Stimulated activated naive CD4-positive, alpha-beta T cell (primary cell): ENCODE measurements at regions not wholly inside any gene's neighbourhood (a gene's known extent, or its start where the extent isn't known, plus 50 kb on each side); places are given as distances from the start of the nearest gene placed in this dataset.
"Not testable (repeated sequence)": the region's sequence is repeated elsewhere in the genome, so short reads cannot be mapped to it uniquely, and the experiment has no call there.

Source experiments
- DNase-seq, 6 experiments: peaks; one replicate each; lab custom pipeline; 2025; lab: John Stamatoyannopoulos, UW

DNA sequence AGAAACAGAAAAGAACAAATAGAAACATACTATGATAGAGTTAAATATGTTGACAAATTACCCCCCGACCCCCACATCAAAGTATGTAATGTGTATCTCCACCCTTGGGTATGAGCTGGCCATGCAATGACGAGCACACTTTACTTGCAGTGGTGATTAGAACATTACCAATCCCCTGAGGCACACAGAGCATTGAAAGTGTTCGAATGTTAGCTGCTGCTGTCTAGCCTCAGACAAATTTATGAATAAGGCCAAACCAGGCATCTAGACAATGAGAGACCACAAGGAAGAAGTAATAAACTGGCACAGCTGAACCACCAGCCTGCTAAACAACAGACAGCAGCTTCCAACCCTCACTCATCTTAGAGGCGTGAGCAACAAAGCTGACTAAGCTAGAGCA lies 380.5 kb downstream of the DSEL start:
- no peak for DNase-seq

GRCh38 chr18:67134911-67135310 lies 381.6 kb downstream of the DSEL start:
- DNase-seq, result no peak

DNA sequence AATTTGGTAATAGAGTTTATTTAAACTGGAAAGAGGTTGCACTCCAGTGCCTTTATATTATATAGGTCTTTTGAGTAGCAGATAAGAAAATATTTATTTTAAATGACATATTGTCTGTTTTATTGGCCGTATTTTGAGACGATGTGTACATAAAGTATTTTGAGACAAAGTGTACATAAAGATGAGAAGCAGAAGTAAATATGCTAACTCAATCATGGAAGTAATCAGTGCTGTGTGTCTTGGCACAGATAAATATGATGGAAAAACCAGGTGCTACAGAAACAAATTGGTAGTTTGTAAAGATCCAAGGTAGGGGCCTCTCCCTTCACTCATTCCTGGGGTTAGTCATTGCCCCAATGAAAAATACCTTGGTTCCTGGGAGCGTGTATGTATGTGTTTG lies 382.9 kb downstream of the DSEL start:
- DNase-seq, result no peak

- DNase-seq, result no peak
Measured at GRCh38 chr18:67132919-67133318, 383.6 kb downstream of the DSEL start.

- DNase-seq, result no peak
Measured at GRCh38 chr18:67131498-67131897, 385.0 kb downstream of the DSEL start.

DNA sequence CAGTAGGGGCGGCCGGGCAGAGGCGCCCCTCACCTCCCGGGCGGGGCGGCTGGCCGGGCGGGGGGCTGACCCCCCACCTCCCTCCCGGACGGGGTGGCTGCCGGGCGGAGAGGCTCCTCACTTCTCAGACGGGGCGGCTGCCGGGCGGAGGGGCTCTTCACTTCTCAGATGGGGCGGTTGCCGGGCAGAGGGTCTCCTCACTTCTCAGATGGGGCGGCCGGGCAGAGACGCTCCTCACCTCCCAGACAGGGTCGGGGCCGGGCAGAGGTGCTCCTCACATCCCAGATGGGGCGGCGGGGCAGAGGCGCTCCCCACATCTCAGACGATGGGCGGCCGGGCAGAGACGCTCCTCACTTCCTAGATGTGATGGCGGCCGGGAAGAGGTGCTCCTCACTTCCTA lies 389.8 kb downstream of the DSEL start:
- DNase-seq, result not testable (repeated sequence)

GRCh38 chr18:67123901-67124300 lies 392.6 kb downstream of the DSEL start:
- DNase-seq, result no peak

GRCh38 chr18:67117804-67118203 lies 398.7 kb downstream of the DSEL start:
- no peak for DNase-seq

DNA sequence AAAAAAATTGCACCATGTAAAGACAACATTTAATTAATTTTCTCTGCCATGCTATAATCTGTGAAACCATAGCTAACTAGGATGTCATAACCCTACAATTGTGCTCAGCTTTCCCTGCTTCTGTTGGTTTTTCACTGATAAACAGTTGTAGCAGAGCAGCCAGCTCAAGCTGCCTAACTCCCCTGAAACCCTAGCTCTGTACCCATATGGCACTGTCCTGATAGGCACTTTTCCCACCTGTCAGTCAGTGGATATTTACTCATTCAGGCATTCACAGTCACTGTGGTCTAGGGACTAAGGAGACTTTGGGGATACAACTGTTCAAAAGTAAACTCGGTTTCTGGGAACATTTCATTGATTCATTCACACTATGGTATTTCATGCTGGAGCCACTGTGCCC lies 407.0 kb downstream of the DSEL start:
- DNase-seq, result no peak

GRCh38 chr18:67108894-67109293 lies 407.6 kb downstream of the DSEL start:
- DNase-seq, result no peak

GRCh38 chr18:67104700-67105284 lies 411.7 kb downstream of the DSEL start:
- DNase-seq, result no peak

DNA sequence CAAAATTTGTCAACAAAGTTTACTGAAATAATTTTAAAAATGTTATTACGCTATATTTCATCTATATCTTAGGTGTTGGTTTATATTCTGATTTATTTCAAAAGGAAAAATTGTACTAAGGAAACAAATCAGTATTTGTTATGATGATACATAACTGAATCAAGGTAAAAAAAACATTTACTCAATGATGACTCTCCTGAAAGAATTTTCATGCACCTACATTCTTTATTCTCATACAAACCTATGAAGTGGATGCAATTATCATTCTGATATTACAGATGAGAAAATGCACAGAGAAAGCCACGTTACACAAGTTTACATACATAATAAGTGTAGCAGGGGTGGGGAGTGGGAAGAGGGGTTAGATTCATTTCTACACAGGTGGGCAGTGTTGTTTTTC lies 422.4 kb downstream of the DSEL start:
- no peak for DNase-seq

- DNase-seq, result no peak
Measured at GRCh38 chr18:67092141-67092540, 424.4 kb downstream of the DSEL start.

GRCh38 chr18:67081482-67082211 lies 434.9 kb downstream of the DSEL start:
- DNase-seq, result no peak

GRCh38 chr18:67080601-67081000 lies 435.9 kb downstream of the DSEL start:
- no peak for DNase-seq

DNA sequence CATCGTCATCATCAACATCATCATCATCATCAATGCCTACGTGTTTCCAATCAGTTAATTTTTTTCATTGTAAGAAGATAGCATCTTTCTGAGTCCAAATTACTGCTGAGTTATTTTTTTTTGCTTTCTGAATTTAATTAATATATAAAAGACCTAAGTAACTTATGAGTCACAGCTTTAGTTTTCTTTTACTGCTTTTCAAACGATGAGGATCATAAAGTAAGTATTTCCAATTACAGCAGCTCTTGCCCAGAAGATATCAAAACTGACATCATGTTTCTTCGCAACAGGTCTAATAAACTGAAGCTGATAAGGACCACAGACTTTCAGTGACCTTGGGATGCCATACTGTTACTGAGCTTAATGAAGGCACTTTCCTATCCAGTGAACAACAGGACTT lies 442.2 kb downstream of the DSEL start:
- no peak for DNase-seq

DNA sequence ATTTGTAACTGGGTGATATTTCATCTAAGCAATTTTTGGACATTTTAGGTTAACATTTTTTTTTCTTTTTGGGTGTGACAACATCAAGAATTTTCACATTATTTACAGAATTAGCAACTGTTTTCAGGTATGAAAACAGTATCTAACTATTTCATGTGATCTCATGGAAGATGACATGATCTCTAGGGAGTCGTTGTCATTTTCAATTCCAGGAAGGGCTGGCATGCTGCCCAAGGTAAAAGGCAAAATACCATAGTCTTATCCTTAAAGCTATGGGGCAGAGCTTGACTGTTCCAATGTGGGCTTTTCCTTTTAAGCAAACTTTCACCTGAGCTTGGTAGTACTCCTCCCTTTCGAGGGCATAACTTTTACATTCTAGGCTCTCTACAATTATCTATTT lies 443.7 kb downstream of the DSEL start:
- DNase-seq, result no peak

DNA sequence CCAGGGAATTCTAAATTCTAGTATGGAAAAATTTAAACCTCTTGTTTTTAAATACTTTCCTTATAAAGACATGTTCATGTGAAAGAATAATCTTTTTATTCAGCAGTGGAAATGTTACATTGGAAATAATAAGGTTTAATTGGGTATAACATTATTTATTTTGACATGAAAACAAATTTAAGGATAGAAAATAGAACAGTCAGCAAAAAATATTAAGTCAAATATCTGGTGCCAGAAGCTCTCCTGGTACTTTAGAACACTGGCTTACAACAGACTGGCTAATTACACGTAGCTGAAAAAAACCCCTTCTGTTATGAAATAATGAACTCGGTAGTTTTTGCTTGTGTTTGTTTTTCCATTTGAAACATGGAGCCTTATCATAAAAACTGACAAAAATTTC lies 447.9 kb downstream of the DSEL start:
- DNase-seq, result no peak

- DNase-seq, result no peak
Measured at GRCh38 chr18:67047334-67047733, 443.4 kb upstream of the CDH19 start.

DNA sequence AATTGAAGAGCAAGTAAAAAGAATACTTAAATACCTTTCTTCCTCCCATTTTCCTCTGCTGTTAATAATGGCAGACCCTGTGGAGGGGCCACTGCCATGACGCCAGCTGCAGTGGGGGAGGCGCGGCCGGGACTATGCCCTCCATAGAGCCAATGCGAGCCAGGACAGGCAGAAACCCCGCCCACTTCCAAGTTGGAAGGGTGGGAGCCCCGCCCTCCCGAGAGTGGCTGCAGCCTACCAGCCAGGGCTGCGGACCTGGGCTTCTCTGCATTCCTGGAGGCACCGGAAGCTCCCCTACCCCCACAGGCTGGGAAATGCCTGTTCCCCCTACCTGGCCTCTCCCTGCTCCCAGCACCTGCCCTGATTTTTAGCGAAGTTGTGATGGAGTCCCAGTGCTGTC lies 439.4 kb upstream of the CDH19 start:
- no peak for DNase-seq

DNA sequence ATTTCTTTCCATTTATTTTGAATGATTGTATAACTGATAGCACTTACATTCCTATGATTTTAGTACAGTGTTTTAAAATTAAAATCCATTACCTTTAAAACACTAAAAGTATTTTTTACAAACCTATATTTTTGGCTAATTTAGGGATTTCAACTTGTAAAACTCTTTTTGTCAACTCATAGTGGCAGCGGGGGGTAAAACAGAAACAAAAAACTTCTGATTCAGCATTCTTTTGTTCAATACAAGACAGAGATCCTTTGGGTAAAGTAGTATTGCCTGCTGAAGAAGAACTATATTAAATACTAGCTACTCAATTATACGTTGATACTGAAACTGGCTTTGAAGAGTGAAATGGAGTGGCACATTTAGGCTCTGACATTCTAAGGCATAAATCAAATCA lies 437.4 kb upstream of the CDH19 start:
- no peak for DNase-seq

DNA sequence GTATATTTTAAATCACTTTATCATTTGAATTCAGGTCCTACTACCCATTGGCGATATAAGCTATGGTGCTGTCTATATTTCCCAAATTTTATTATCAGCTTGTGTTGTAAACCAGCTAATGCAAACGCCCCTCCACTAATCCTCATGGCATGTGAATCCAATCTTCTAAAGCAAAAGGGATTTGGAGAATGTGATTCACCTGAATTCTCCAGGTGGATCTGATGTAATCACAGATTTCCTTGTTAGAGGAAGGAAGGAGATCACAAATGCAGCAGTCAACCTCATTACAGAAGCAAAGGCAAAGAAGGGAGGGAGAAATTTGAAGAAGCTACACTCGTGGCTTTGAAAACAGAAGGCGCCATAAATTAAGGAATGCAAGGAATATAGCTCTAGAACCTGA lies 431.1 kb upstream of the CDH19 start:
- DNase-seq, result no peak

DNA sequence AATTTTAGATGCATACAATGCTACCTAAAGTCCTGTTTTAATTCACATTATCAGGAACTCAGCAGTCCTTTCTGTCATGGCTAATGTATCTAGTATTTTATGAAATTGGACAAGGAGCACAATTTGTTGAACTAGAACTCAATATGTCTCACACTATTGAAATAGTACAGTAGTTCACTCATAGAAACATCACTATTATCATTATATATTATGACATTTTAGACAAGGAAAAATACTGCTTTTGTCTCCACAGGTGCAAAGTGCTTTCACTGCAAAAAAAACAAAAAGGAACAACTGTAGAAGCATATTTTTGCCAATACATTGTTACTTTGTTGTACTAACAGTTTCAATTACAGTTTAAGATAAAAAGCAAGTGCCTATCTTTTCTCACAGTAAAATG lies 419.2 kb upstream of the CDH19 start:
- no peak for DNase-seq

DNA sequence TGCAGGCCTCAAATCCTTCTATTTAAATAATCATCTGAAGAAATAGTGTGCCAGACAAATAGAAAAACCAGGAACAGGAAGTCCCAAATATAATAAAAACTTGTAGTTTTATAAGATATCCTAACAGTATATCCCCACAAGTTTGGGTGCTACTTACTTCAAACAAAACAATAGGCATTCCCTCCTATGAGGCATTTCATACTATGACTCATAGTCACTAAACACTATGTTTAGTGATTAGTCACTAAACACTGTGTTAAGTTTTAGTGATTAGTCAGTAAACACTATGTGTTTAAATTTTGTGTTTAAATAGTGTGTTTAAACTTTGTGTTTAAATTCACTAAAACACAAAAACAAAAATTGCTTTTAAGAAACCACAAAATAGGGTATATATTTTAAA lies 407.0 kb upstream of the CDH19 start:
- no peak for DNase-seq
